Type B pancreatic cell (in vitro differentiated cells): ENCODE measurements at regions not wholly inside any gene's neighbourhood (a gene's known extent, or its start where the extent isn't known, plus 50 kb on each side); places are given as distances from the start of the nearest gene placed in this dataset.

Experiments used
- DNase-seq: peaks from one replicate; pipeline ENCODE4 v3.0.0; 2021; ENCODE audit warnings: mixed read lengths; ENCODE audit not compliant: unreplicated experiment; ENCODE audit errors: extremely low spot score
- H3K27ac Mint-ChIP-seq: 2 replicates; pipeline ENCODE4 v1.8.0; 2021; ENCODE audit warnings: mild to moderate bottlenecking, mixed read lengths
- H3K27me3 Mint-ChIP-seq: 2 replicates; pipeline ENCODE4 v1.8.0; 2021; ENCODE audit warnings: mixed read lengths
- H3K36me3 Mint-ChIP-seq: 2 replicates; pipeline ENCODE4 v1.8.0; 2021; ENCODE audit warnings: mixed read lengths
- H3K4me1 Mint-ChIP-seq: one replicate; pipeline ENCODE4 v1.8.0; 2021; ENCODE audit warnings: mixed read lengths; ENCODE audit not compliant: unreplicated experiment
- H3K4me3 Mint-ChIP-seq: 2 replicates; pipeline ENCODE4 v1.8.0; 2021; ENCODE audit warnings: mild to moderate bottlenecking, mixed read lengths
- H3K9me3 Mint-ChIP-seq: 2 replicates; pipeline ENCODE4 v1.8.0; 2021; ENCODE audit warnings: mixed read lengths
- CTCF ChIP-seq: fragments of 200-600 bp; sonication (generic); conservative IDR thresholded peaks from 2 replicates; pipeline ENCODE4 v1.5.0; 2021; ENCODE audit warnings: antibody characterized with exemption, mild to moderate bottlenecking

GRCh38 chr9:6128030-6128429, 87.6 kb upstream of the IL33 start:
- no peaks in the 10 kb centered on the region for H3K4me1 Mint-ChIP-seq
- DNase-seq: no peak
- no peak overlapping the region for H3K27ac Mint-ChIP-seq
- no peak overlapping the region for H3K4me3 Mint-ChIP-seq
- TF ChIP-seq CTCF: no peak
- no peaks in the 10 kb centered on the region for H3K36me3 Mint-ChIP-seq
- peaks cover 3% of the 10 kb centered on the region for H3K27me3 Mint-ChIP-seq
- H3K9me3 Mint-ChIP-seq: no peaks in the 10 kb centered on the region

DNA sequence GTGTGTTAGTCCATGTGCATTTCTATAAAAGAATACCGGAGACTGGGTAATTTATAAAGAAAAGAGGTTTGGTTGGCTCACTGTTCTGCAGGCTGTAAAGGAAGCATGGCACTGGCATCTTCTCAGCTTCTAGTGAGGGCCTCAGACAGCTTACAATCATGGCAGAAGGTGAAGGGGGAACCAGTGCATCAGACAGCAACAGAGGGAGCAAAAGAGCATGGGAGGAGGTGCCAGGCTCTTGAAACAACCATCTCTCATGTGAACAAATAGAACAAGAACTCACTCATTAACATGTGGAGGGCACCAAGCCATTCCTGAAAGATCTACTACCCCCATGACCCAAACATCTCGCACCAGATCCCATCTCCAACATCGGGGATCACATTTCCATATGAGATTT, 89.2 kb upstream of the IL33 start:
- Mint-ChIP-seq H3K27me3 (peaks cover 3% of the 10 kb centered on the region), H3K4me1 (no peaks in the 10 kb centered on the region), H3K27ac (no peak overlapping the region), H3K4me3 (no peak overlapping the region), H3K36me3 (no peaks in the 10 kb centered on the region), H3K9me3 (no peaks in the 10 kb centered on the region)
- no peak for TF ChIP-seq CTCF
- no peak for DNase-seq

DNA sequence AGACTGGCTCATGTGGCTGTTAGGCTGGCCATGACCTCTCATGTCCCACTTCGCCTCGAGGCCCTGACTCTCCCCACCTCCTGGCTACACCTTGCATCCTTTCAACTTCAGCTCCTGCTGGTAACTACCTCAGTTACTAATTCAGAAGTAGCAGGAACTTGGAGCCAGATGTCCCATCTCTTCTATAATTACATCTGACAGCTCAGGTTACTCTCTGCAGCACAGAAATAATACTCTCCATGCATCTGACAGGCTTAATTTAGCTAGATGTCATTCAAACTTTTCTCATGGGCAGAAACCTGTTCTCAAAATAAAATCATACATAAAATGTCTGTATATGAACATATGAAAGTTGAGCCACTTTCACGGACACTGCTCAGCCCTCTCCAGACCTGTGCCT, 92.2 kb upstream of the IL33 start:
- H3K27ac Mint-ChIP-seq: no peak overlapping the region
- H3K36me3 Mint-ChIP-seq: no peaks in the 10 kb centered on the region
- no peaks in the 10 kb centered on the region for H3K4me1 Mint-ChIP-seq
- no peak for TF ChIP-seq CTCF
- no peaks in the 10 kb centered on the region for H3K9me3 Mint-ChIP-seq
- H3K27me3 Mint-ChIP-seq: no peaks in the 10 kb centered on the region
- no peak overlapping the region for H3K4me3 Mint-ChIP-seq
- DNase-seq: no peak

GRCh38 chr9:6121707-6122106, 93.9 kb upstream of the IL33 start:
- Mint-ChIP-seq H3K27me3 (no peaks in the 10 kb centered on the region), H3K9me3 (no peaks in the 10 kb centered on the region), H3K4me1 (no peaks in the 10 kb centered on the region), H3K36me3 (no peaks in the 10 kb centered on the region), H3K27ac (no peak overlapping the region), H3K4me3 (no peak overlapping the region)
- no peak for DNase-seq
- TF ChIP-seq CTCF: no peak

DNA sequence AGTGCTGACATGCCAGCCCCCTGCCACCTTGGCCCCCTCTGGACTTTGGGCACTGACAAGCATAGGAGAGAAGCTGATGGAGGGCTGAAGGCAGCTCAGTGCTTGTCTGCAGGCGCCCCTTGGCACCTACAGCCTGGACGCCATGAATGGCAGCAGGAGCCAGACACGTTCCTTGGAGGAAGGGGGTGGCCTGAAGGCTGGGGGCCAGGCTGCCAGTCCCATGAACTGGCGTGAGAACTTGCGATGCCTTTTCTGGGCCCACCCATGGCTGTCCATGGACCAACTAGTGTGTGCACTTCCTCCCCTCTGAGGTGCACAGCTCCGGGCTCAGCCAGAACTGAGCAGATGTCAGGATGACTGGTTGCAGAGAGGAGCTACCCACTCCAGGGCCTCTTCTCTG, 99.0 kb upstream of the RANBP6 start:
- H3K4me1 Mint-ChIP-seq: no peaks in the 10 kb centered on the region
- no peak overlapping the region for H3K27ac Mint-ChIP-seq
- H3K36me3 Mint-ChIP-seq: no peaks in the 10 kb centered on the region
- H3K27me3 Mint-ChIP-seq: no peaks in the 10 kb centered on the region
- DNase-seq: no peak
- H3K9me3 Mint-ChIP-seq: peaks cover 4% of the 10 kb centered on the region
- H3K4me3 Mint-ChIP-seq: no peak overlapping the region
- no peak for TF ChIP-seq CTCF

- H3K27me3 Mint-ChIP-seq: no peaks in the 10 kb centered on the region
These were observed 98.4 kb upstream of the RANBP6 start for GRCh38 chr9:6113819-6114218.

More at GRCh38 chr9:6113819-6114218, 98.4 kb upstream of the RANBP6 start:
- no peak overlapping the region for H3K4me3 Mint-ChIP-seq
- no peak for DNase-seq
- TF ChIP-seq CTCF: no peak
- H3K36me3 Mint-ChIP-seq: no peaks in the 10 kb centered on the region
- no peak overlapping the region for H3K27ac Mint-ChIP-seq
- H3K4me1 Mint-ChIP-seq: no peaks in the 10 kb centered on the region
- peaks cover 4% of the 10 kb centered on the region for H3K9me3 Mint-ChIP-seq
